HCT116 (cell line): ENCODE measurements at regions not wholly inside any gene's neighbourhood (a gene's known extent, or its start where the extent isn't known, plus 50 kb on each side); places are given as distances from the start of the nearest gene placed in this dataset.
A peak's percentile ranks its signal among the peaks of the same experiment; 100 is the strongest.

Experiments
- ATAC-seq: fragments of 200-7000 bp; cut with Tn5 transposase; 2 replicates; pipeline ENCODE4 v1.9.1; 2020; ENCODE audit warnings: mild to moderate bottlenecking, moderate library complexity
- BruUV-seq: library from RNA; stranded (reverse); fragments of 400-500 nt; replicated peaks from 2 replicates; lab custom pipeline; 2021; lab: Mats Ljungman, UMichigan
- CTCF ChIA-PET: fragments of 300-600 bp; sonication (Branson Sonifier 250); formaldehyde crosslinking; loops from one replicate; lab custom pipeline; 2021; ENCODE audit warnings: antibody characterized with exemption; lab: Charles Lee
- POLR2A ChIA-PET: fragments of 300-600, 350-600 bp; sonication (Branson Sonifier 250); formaldehyde crosslinking; loops from one replicate; lab custom pipeline; 2021; ENCODE audit warnings: antibody characterized with exemption; lab: Charles Lee
- RAD21 ChIA-PET, 2 experiments: fragments of 300-600 bp; sonication (Branson Sonifier 250); formaldehyde crosslinking; loops; one replicate each; lab custom pipeline; 2023; ENCODE audit warnings: low total read pairs in 2 of 2; ENCODE audit not compliant: uncharacterized antibody in 2 of 2, unreplicated experiment in 2 of 2, low non-redundant PET in 1 of 2; lab: Charles Lee
- DNase-seq: peaks from one replicate; pipeline ENCODE4 v3.0.0-alpha.2; 2010; ENCODE audit warnings: low read depth, low spot score
- H2AFZ ChIP-seq: fragments of 200-600 bp; shearing (Covaris generic), sonication (generic); 2 replicates; pipeline ENCODE4 v1.6.1; 2017; ENCODE audit warnings: low read depth, mixed run types, mixed read lengths, antibody characterized with exemption, low read length; ENCODE audit not compliant: poor library complexity, severe bottlenecking
- H3K27ac ChIP-seq: 2 replicates; pipeline ENCODE4 v1.5.1; 2012; ENCODE audit warnings: low read depth, low read length
- H3K27me3 ChIP-seq: fragments of 200-600 bp; sonication (generic); 2 replicates; pipeline ENCODE4 v1.6.1; 2016; ENCODE audit warnings: mixed run types, low read length, mixed read lengths; ENCODE audit not compliant: insufficient read depth
- H3K36me3 ChIP-seq, 2 experiments: fragments of 200-500 bp in 1 of 2; fragments of 200-600 bp in 1 of 2; sonication (Bioruptor generic) in 1 of 2; sonication (generic) in 1 of 2; 2 replicates each; pipeline versions ENCODE4 v1.5.1 to v1.6.1; 2014 to 2016; ENCODE audit warnings: low read length in 2 of 2, inconsistent platforms in 1 of 2, mixed read lengths in 1 of 2, mixed run types in 1 of 2; ENCODE audit not compliant: insufficient read depth in 2 of 2, control insufficient read depth in 1 of 2
- H3K4me1 ChIP-seq, 2 experiments: fragments of 200-600 bp in 1 of 2; sonication (generic) in 1 of 2; 2 replicates each; pipeline versions ENCODE4 v1.5.1 to v1.6.1; 2012 to 2017; ENCODE audit warnings: low read length in 2 of 2, inconsistent platforms in 1 of 2, mild to moderate bottlenecking in 1 of 2, mixed read lengths in 1 of 2, mixed run types in 1 of 2, moderate library complexity in 1 of 2; ENCODE audit not compliant: insufficient read depth in 2 of 2, control insufficient read depth in 1 of 2
- H3K4me2 ChIP-seq: fragments of 200-600 bp; sonication (generic); 2 replicates; pipeline ENCODE4 v1.6.1; 2017; ENCODE audit warnings: mixed run types, low read length, mixed read lengths
- H3K4me3 ChIP-seq, 2 experiments: fragments of 200-600 bp in 1 of 2; sonication (generic) in 1 of 2; replicated peaks in 1 of 2; 2 replicates each; pipeline ENCODE4 v1.5.1; 2011 to 2016; ENCODE audit warnings: low read length in 2 of 2, control low read depth in 1 of 2, low read depth in 1 of 2, mild to moderate bottlenecking in 1 of 2, mixed read lengths in 1 of 2, mixed run types in 1 of 2
- H3K79me2 ChIP-seq: fragments of 200-600 bp; sonication (generic); 2 replicates; pipeline ENCODE4 v1.6.1; 2017; ENCODE audit warnings: mild to moderate bottlenecking, mixed run types, low read length, moderate library complexity, mixed read lengths; ENCODE audit not compliant: insufficient read depth
- H3K9ac ChIP-seq: fragments of 200-600 bp; sonication (generic); 2 replicates; pipeline ENCODE4 v1.6.1; 2016; ENCODE audit warnings: low read length, mixed read lengths
- H3K9me2 ChIP-seq: fragments of 200-600 bp; sonication (generic), shearing (Covaris generic); 2 replicates; pipeline ENCODE4 v1.6.1; 2017; ENCODE audit warnings: mixed run types, mild to moderate bottlenecking, moderate library complexity; ENCODE audit not compliant: insufficient read depth
- H3K9me3 ChIP-seq, 2 experiments: fragments of 200-500 bp in 1 of 2; fragments of 200-600 bp in 1 of 2; sonication (Bioruptor generic) in 1 of 2; sonication (generic) in 1 of 2; 2 replicates each; pipeline ENCODE4 v1.6.1; 2014 to 2017; ENCODE audit warnings: low read length in 2 of 2, mixed read lengths in 2 of 2, inconsistent platforms in 1 of 2, low read depth in 1 of 2, mild to moderate bottlenecking in 1 of 2, mixed run types in 1 of 2, moderate library complexity in 1 of 2; ENCODE audit not compliant: control insufficient read depth in 1 of 2, insufficient read depth in 1 of 2
- H4K20me1 ChIP-seq: fragments of 200-600 bp; sonication (generic), shearing (Covaris generic); 2 replicates; pipeline ENCODE4 v1.6.1; 2017; ENCODE audit warnings: mixed run types, mild to moderate bottlenecking, moderate library complexity; ENCODE audit not compliant: insufficient read depth
- ATF3 ChIP-seq: IDR thresholded peaks from 2 replicates; pipeline ENCODE4 v1.6.1; 2012
- CBX3 ChIP-seq: IDR thresholded peaks from 2 replicates; pipeline ENCODE4 v1.6.1; 2012; ENCODE audit warnings: low read depth
- CTCF ChIP-seq, 3 experiments: fragments of 200-600 bp in 1 of 3; sonication (generic) in 1 of 3; IDR thresholded peaks in 2 of 3; conservative IDR thresholded peaks in 1 of 3; 2 replicates each; pipeline ENCODE4 v1.5.1; 2012 to 2017; ENCODE audit warnings: low read depth in 2 of 3, low read length in 2 of 3, antibody characterized with exemption in 1 of 3, borderline replicate concordance in 1 of 3, control low read depth in 1 of 3, mild to moderate bottlenecking in 1 of 3, mixed read lengths in 1 of 3, mixed run types in 1 of 3, moderate library complexity in 1 of 3; ENCODE audit not compliant: insufficient read depth in 1 of 3
- EGR1 ChIP-seq: IDR thresholded peaks from 2 replicates; pipeline ENCODE4 v1.6.1; 2012; ENCODE audit warnings: low read depth
- EZH2 ChIP-seq: fragments of 200-600 bp; sonication (generic); IDR thresholded peaks from 2 replicates; pipeline ENCODE4 v1.6.1; 2017; ENCODE audit warnings: antibody characterized with exemption, mixed run types
- EZH2phosphoT487 ChIP-seq: fragments of 200-600 bp; IDR thresholded peaks from 2 replicates; pipeline ENCODE4 v1.6.1; 2018; ENCODE audit warnings: antibody characterized with exemption, borderline replicate concordance
- REST ChIP-seq: IDR thresholded peaks from 2 replicates; pipeline ENCODE4 v1.6.1; 2012; ENCODE audit warnings: low read depth
- SRF ChIP-seq: IDR thresholded peaks from 2 replicates; pipeline ENCODE4 v1.6.1; 2012; ENCODE audit warnings: low read depth
- TCF7L2 ChIP-seq: IDR thresholded peaks from 2 replicates; pipeline ENCODE4 v1.7.0; 2011; ENCODE audit warnings: borderline replicate concordance, inconsistent platforms; ENCODE audit not compliant: insufficient read depth, insufficient read length; ENCODE audit errors: extremely low read depth
- YY1 ChIP-seq: IDR thresholded peaks from 2 replicates; pipeline ENCODE4 v1.6.1; 2011; ENCODE audit warnings: low read length, low read depth, moderate library complexity, mild to moderate bottlenecking; ENCODE audit not compliant: insufficient replicate concordance; ENCODE audit errors: extremely low read depth
- ZBTB33 ChIP-seq: IDR thresholded peaks from 2 replicates; pipeline ENCODE4 v1.6.1; 2011; ENCODE audit warnings: mild to moderate bottlenecking, low read length, moderate library complexity; ENCODE audit not compliant: insufficient replicate concordance; ENCODE audit errors: extremely low read depth
- ZFX ChIP-seq: fragments of 450-650 bp; IDR thresholded peaks from 2 replicates; pipeline ENCODE4 v1.6.1; 2017
- ZNF274 ChIP-seq: fragments of 200-500 bp; sonication (Bioruptor generic); IDR thresholded peaks from 2 replicates; pipeline ENCODE4 v1.6.1; 2014; ENCODE audit warnings: mild to moderate bottlenecking, low read depth, low read length, inconsistent platforms
- intact Hi-C: fragments of 100-400 bp; cut with micrococcal nuclease; formaldehyde crosslinking; loops from 2 replicates; pipeline ENCODE4 v1.10.0; 2022

- Histone ChIP-seq H3K4me1 (peaks cover 0 to 10% of the 10 kb centered on the region in 2 experiments; a peak in 1 of 4 replicates), H3K4me2 (peak overlapping the region; percentile 84), H3K27ac (no peak overlapping the region), H3K36me3 (no peaks in the 10 kb centered on the region), H3K9ac (no peak overlapping the region), H3K4me3 (peak overlapping the region; percentile 38 to 56), H3K9me3 (no peaks in the 10 kb centered on the region), H3K79me2 (no peaks in the 10 kb centered on the region), H2AFZ (no peak overlapping the region), H3K27me3 (no peaks in the 10 kb centered on the region), H4K20me1 (no peaks in the 10 kb centered on the region), H3K9me2 (no peaks in the 10 kb centered on the region)
- BruUV-seq: no TSS peak
- TF ChIP-seq EZH2phosphoT487: no peak
- TF ChIP-seq CTCF (IDR thresholded peaks at IDR 0.05 in 2 of 3, conservative IDR thresholded peaks at IDR 0.05 in 1 of 3; ENCODE audit: borderline replicate concordance in 1 of 3, insufficient read depth in 1 of 3, low read depth in 2 of 3, low read length in 2 of 3): no peak
- TF ChIP-seq EZH2: no peak
- TF ChIP-seq TCF7L2: no peak
- TF ChIP-seq ZBTB33: no peak
- TF ChIP-seq EGR1: no peak
- TF ChIP-seq REST: no peak
- TF ChIP-seq YY1: no peak
- no peak for TF ChIP-seq ZFX
- TF ChIP-seq ATF3: no peak
- TF ChIP-seq SRF: no peak
- no peak for TF ChIP-seq CBX3
- TF ChIP-seq ZNF274: no peak
- peak; percentile 42 for ATAC-seq
- ChIA-PET RAD21 (interaction anchor here in 1 of 2 experiments (0.6 kb wide), 1 partner anchor 419 kb away, joined by 3 read pairs; no protein-coding TSS in a partner anchor), POLR2A (no interaction called here), CTCF (no interaction called here)
- intact Hi-C loops: no loop called here
- no peak for DNase-seq
These were observed 2114.1 kb upstream of the PIK3C3 start for GRCh38 chr18:39840856-39841481.
